ENCODE measurements at regions not wholly inside any gene's neighbourhood (a gene's known extent, or its start where the extent isn't known, plus 50 kb on each side); places are given as distances from the start of the nearest gene placed in this dataset.

DNA sequence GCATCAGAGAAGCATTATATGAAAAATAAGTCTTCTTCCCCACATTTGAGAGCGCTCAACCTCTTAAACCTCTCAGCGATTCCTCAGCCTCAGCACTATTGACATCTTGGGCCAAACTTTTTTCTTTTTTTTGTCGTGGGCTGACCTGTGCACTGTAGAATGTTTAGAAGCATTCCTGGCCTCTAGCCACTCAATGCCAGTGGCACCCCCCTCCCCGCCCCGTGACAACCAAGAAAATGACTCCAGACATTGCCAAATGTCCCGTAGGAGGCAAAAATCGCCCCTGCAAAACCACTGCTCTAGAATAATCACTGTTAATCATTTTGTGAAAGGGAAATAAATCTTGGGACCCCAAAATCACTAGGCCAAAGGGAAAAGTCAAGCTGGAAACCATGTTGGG, 129.1 kb upstream of the BOD1 start:
- no peaks in the 10 kb centered on the region for H3K27me3 Mint-ChIP-seq
- no peaks in the 10 kb centered on the region for H3K4me1 ChIP-seq (ENCODE audit: control insufficient read depth in 1 of 2, extremely low read depth in 1 of 2, insufficient read depth in 2 of 2, low read length in 2 of 2)
- WGBS (ENCODE audit: insufficient coverage): 86% methylated on average over 3 of the region's 7 CpGs

DNA sequence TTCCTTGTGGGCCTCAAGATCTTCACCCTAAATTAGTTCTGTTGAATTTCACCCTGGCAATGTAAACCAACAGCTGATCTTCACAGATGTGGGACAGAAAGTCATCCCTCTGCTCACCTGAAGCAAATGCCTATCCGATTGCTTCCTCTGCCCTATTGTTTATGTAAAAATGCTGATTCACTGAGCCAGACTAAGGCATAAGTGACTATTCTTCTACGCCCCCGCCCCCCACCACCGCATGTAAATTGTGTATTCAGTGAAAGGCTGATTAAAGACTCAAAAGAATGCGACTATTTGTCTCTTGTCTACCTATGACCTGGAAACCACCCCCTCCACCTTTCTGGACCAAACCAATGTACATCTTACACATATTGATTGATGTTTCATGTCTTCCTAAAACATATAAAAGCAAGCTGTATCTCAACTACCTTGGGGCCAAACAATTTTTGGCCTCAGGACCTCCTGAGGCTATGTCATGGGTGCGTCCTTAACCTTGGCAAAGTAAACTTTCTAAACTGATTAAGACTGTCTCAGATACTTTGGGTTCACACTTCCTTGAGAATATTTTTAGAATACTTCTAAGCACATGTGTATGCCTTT, 129.7 kb upstream of the BOD1 start:
- no peak overlapping the region for H3K4me3 ChIP-seq (ENCODE audit: control insufficient read depth in 1 of 2, extremely low read depth in 1 of 2, low read length in 1 of 2)
- no peaks in the 10 kb centered on the region for H3K4me1 ChIP-seq (ENCODE audit: control insufficient read depth in 1 of 2, extremely low read depth in 1 of 2, insufficient read depth in 2 of 2, low read length in 2 of 2)
- WGBS (ENCODE audit: insufficient coverage): 75% methylated on average over 2 of the region's 6 CpGs
- no peaks in the 10 kb centered on the region for H3K9me3 ChIP-seq
- peaks cover 0 to 5% of the 10 kb centered on the region in 2 experiments for H3K27me3 ChIP-seq (replicated peaks in 1 of 2; ENCODE audit: control insufficient read depth in 2 of 2, extremely low read depth in 1 of 2, insufficient read depth in 2 of 2, low read length in 1 of 2)
- no peak for ATAC-seq (replicated peaks in 1 of 4)
- no peaks in the 10 kb centered on the region for H3K36me3 ChIP-seq (ENCODE audit: control insufficient read depth in 2 of 2, extremely low read depth in 1 of 2, insufficient read depth in 1 of 2, low read length in 1 of 2)
- H3K4me3 Mint-ChIP-seq: no peak overlapping the region
- ChIA-PET CTCF (no interaction called here), POLR2A (no interaction called here)
- DNase-seq: no peak
- no peak overlapping the region for H3K27ac ChIP-seq (ENCODE audit: low read length)
- H3K36me3 Mint-ChIP-seq: no peaks in the 10 kb centered on the region
- no peaks in the 10 kb centered on the region for H3K27me3 Mint-ChIP-seq
- H3K4me1 Mint-ChIP-seq: peaks cover 0 to 2% (median 0%) of the 10 kb centered on the region in 3 donors
- H3K27ac Mint-ChIP-seq: no peak overlapping the region
- no peaks in the 10 kb centered on the region for H3K9me3 Mint-ChIP-seq

More for the DNA sequence above, 129.1 kb upstream of the BOD1 start:
- Histone ChIP-seq H3K27ac (ENCODE audit: low read length) (no peak overlapping the region), H3K36me3 (ENCODE audit: control insufficient read depth in 2 of 2, extremely low read depth in 1 of 2, insufficient read depth in 1 of 2, low read length in 1 of 2) (no peaks in the 10 kb centered on the region), H3K27me3 (replicated peaks in 1 of 2; ENCODE audit: control insufficient read depth in 2 of 2, extremely low read depth in 1 of 2, insufficient read depth in 2 of 2, low read length in 1 of 2) (peaks cover 0 to 4% of the 10 kb centered on the region in 2 experiments), H3K9me3 (no peaks in the 10 kb centered on the region), H3K4me3 (ENCODE audit: control insufficient read depth in 1 of 2, extremely low read depth in 1 of 2, low read length in 1 of 2) (no peak overlapping the region)
- Mint-ChIP-seq H3K9me3 (no peaks in the 10 kb centered on the region), H3K4me3 (no peak overlapping the region), H3K4me1 (peaks cover 0 to 2% (median 0%) of the 10 kb centered on the region in 3 donors), H3K36me3 (no peaks in the 10 kb centered on the region), H3K27ac (no peak overlapping the region)
- DNase-seq (no peak), ATAC-seq (replicated peaks in 1 of 4) (no peak)
- CTCF ChIA-PET: no interaction called here
- POLR2A ChIA-PET: no interaction called here

DNA sequence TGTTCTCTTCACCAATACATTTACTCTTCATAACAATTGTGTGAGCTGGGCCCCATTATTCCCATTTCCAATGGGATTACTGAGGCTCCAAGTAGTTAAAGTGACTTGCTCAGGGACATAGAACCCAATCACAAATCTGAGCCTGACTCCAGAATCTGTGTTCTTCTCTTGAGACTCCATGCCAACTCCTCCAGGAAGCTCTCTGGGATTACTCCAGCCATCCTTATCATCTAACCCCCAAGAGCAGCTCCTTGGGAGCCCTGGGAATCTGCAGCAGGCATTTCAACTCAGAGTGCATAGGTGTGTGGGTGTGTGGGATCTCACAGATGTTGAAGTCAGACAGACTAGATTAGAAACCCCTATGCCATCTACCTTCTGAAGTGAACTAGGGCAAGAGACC, 131.4 kb upstream of the BOD1 start:
- Histone ChIP-seq H3K4me1 (ENCODE audit: control insufficient read depth in 1 of 2, extremely low read depth in 1 of 2, insufficient read depth in 2 of 2, low read length in 2 of 2) (no peaks in the 10 kb centered on the region), H3K4me3 (ENCODE audit: control insufficient read depth in 1 of 2, extremely low read depth in 1 of 2, low read length in 1 of 2) (no peak overlapping the region), H3K27ac (ENCODE audit: low read length) (no peak overlapping the region), H3K9me3 (no peaks in the 10 kb centered on the region), H3K36me3 (ENCODE audit: control insufficient read depth in 2 of 2, extremely low read depth in 1 of 2, insufficient read depth in 1 of 2, low read length in 1 of 2) (no peaks in the 10 kb centered on the region), H3K27me3 (replicated peaks in 1 of 2; ENCODE audit: control insufficient read depth in 2 of 2, extremely low read depth in 1 of 2, insufficient read depth in 2 of 2, low read length in 1 of 2) (peaks cover 0 to 8% of the 10 kb centered on the region in 2 experiments)
- POLR2A ChIA-PET: no interaction called here
- CTCF ChIA-PET: no interaction called here
- no peak for DNase-seq
- H3K36me3 Mint-ChIP-seq: no peaks in the 10 kb centered on the region
- ATAC-seq (replicated peaks in 1 of 4): no peak
- no peaks in the 10 kb centered on the region for H3K27me3 Mint-ChIP-seq
- no peak overlapping the region for H3K27ac Mint-ChIP-seq
- no peaks in the 10 kb centered on the region for H3K9me3 Mint-ChIP-seq
- peaks cover 0 to 2% (median 0%) of the 10 kb centered on the region in 3 donors for H3K4me1 Mint-ChIP-seq
- no peak overlapping the region for H3K4me3 Mint-ChIP-seq

DNA sequence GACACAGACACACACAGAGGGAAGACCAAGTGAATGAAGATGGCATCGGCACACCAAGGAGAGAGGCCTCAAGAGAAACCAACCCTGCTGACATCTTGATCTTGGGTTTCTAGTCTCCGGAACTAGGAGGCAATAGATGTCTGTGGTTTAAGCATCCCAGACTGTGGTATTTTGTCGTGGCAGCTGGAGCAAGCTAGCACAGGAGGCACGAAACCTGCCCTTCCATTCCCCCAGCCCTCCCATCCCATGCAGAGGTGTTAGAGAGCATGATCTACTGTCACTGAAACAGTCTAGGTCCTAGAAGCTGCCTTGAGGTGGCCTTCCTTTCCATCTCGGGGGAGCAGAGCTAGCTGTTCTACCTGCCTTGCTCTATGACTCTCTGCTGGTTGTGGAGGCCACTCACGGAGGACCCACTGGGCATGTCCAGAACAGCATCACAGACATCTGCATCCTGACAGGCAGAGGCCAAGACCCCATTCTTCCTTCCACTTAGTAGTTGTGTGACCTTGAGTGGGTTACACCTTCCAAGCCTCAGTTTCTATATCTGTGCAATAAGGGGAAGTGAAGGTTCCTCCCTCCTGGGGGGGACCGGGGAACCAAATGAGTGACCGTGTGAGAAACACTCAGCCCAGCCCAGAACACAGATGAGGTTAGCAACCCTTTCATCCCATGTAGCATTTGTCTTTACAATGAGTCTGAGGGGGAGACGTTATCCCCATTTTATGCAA, 134.3 kb upstream of the BOD1 start:
- H3K9me3 Mint-ChIP-seq: no peaks in the 10 kb centered on the region
- no peaks in the 10 kb centered on the region for H3K27me3 Mint-ChIP-seq
- H3K36me3 ChIP-seq (ENCODE audit: control insufficient read depth in 2 of 2, extremely low read depth in 1 of 2, insufficient read depth in 1 of 2, low read length in 1 of 2): no peaks in the 10 kb centered on the region
- no peaks in the 10 kb centered on the region for H3K9me3 ChIP-seq
- POLR2A ChIA-PET: interaction anchor here in 1 of 2 donors (0.5 kb wide), 1 partner anchor 15 kb away, joined by 4 read pairs; no protein-coding TSS in a partner anchor
- DNase-seq (no peak), ATAC-seq (replicated peaks in 1 of 4) (no peak)
- no peaks in the 10 kb centered on the region for H3K36me3 Mint-ChIP-seq
- no peak overlapping the region for H3K4me3 Mint-ChIP-seq
- CTCF ChIA-PET: no interaction called here
- no peak overlapping the region for H3K27ac Mint-ChIP-seq
- H3K4me1 ChIP-seq (ENCODE audit: control insufficient read depth in 1 of 2, extremely low read depth in 1 of 2, insufficient read depth in 2 of 2, low read length in 2 of 2): no peaks in the 10 kb centered on the region
- H3K27me3 ChIP-seq (replicated peaks in 1 of 2; ENCODE audit: control insufficient read depth in 2 of 2, extremely low read depth in 1 of 2, insufficient read depth in 2 of 2, low read length in 1 of 2): peaks cover 0 to 8% of the 10 kb centered on the region in 2 experiments
- no peak overlapping the region for H3K4me3 ChIP-seq (ENCODE audit: control insufficient read depth in 1 of 2, extremely low read depth in 1 of 2, low read length in 1 of 2)
- H3K27ac ChIP-seq (ENCODE audit: low read length): no peak overlapping the region
- WGBS (ENCODE audit: insufficient coverage): 57% methylated on average over 1 of the region's 9 CpGs
- peaks cover 0 to 2% (median 0%) of the 10 kb centered on the region in 3 donors for H3K4me1 Mint-ChIP-seq

DNA sequence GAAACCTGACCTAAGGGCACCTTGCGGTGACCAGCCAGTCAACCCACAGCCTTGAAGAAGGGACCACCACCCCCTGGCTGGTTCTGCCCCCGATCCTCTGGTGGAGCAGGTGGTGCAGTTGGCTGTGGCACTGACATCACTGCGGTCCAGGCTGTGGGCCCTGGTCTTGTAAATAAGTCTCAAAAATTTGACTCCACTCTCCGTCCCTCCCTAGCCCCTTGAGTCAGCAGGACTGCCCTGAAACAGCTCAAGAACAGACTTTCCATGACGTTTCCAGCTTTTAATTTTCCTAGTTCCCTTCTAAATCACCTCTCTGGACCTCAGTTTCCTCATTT, 134.8 kb upstream of the BOD1 start:
- Mint-ChIP-seq H3K9me3 (no peaks in the 10 kb centered on the region), H3K27ac (no peak overlapping the region), H3K4me1 (peaks cover 0 to 2% (median 0%) of the 10 kb centered on the region in 3 donors), H3K27me3 (no peaks in the 10 kb centered on the region), H3K36me3 (no peaks in the 10 kb centered on the region), H3K4me3 (no peak overlapping the region)
- Histone ChIP-seq H3K27ac (ENCODE audit: low read length) (no peak overlapping the region), H3K27me3 (replicated peaks in 1 of 2; ENCODE audit: control insufficient read depth in 2 of 2, extremely low read depth in 1 of 2, insufficient read depth in 2 of 2, low read length in 1 of 2) (peaks cover 0 to 8% of the 10 kb centered on the region in 2 experiments), H3K36me3 (ENCODE audit: control insufficient read depth in 2 of 2, extremely low read depth in 1 of 2, insufficient read depth in 1 of 2, low read length in 1 of 2) (no peaks in the 10 kb centered on the region), H3K4me3 (ENCODE audit: control insufficient read depth in 1 of 2, extremely low read depth in 1 of 2, low read length in 1 of 2) (no peak overlapping the region), H3K4me1 (ENCODE audit: control insufficient read depth in 1 of 2, extremely low read depth in 1 of 2, insufficient read depth in 2 of 2, low read length in 2 of 2) (no peaks in the 10 kb centered on the region), H3K9me3 (no peaks in the 10 kb centered on the region)
- CTCF ChIA-PET: no interaction called here
- 100% methylated on average over 1 of the region's 5 CpGs for WGBS (ENCODE audit: insufficient coverage)
- DNase-seq (no peak), ATAC-seq (replicated peaks in 1 of 4) (no peak)
- POLR2A ChIA-PET: interaction anchor here in 1 of 2 donors (0.7 kb wide), 1 partner anchor 16 kb away, joined by 3 read pairs; no protein-coding TSS in a partner anchor

DNA sequence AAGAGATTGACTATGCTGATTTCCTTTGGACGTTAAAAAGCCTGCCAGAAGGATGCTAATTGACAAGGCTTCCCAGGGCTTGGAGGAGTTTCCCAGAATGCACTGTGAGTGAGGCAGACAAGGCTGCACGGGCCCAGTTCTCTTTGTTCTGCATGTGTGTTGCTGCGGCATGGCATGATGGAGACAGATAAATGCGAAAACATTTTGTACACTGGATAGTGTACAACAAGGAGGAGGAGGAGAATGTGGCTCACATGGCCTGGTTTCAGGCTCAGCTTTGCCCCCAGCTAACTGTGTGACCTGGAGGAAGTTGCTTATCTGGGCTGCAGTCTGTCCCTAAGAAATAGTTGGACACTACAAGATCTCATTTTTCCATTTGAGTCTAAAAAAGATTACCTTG, 135.5 kb upstream of the CPEB4 start:
- Histone ChIP-seq H3K4me3 (ENCODE audit: control insufficient read depth in 1 of 2, extremely low read depth in 1 of 2, low read length in 1 of 2) (no peak overlapping the region), H3K4me1 (ENCODE audit: control insufficient read depth in 1 of 2, extremely low read depth in 1 of 2, insufficient read depth in 2 of 2, low read length in 2 of 2) (no peaks in the 10 kb centered on the region), H3K9me3 (no peaks in the 10 kb centered on the region), H3K27ac (ENCODE audit: low read length) (no peak overlapping the region), H3K36me3 (ENCODE audit: control insufficient read depth in 2 of 2, extremely low read depth in 1 of 2, insufficient read depth in 1 of 2, low read length in 1 of 2) (no peaks in the 10 kb centered on the region), H3K27me3 (replicated peaks in 1 of 2; ENCODE audit: control insufficient read depth in 2 of 2, extremely low read depth in 1 of 2, insufficient read depth in 2 of 2, low read length in 1 of 2) (peaks cover 0 to 10% of the 10 kb centered on the region in 2 experiments)
- H3K27me3 Mint-ChIP-seq: no peaks in the 10 kb centered on the region
- no peak overlapping the region for H3K4me3 Mint-ChIP-seq
- ChIA-PET CTCF (no interaction called here), POLR2A (no interaction called here)
- H3K9me3 Mint-ChIP-seq: no peaks in the 10 kb centered on the region
- H3K4me1 Mint-ChIP-seq: peaks cover 0 to 2% (median 0%) of the 10 kb centered on the region in 3 donors
- DNase-seq: no peak
- no peak for ATAC-seq (replicated peaks in 1 of 4)
- H3K36me3 Mint-ChIP-seq: no peaks in the 10 kb centered on the region
- H3K27ac Mint-ChIP-seq: no peak overlapping the region
- WGBS (ENCODE audit: insufficient coverage): 84% methylated on average over 4 of the region's 4 CpGs

Data from T-cell (primary cell).